WTC11 (cell line): ENCODE measurements at regions not wholly inside any gene's neighbourhood (a gene's known extent, or its start where the extent isn't known, plus 50 kb on each side); places are given as distances from the start of the nearest gene placed in this dataset.

ENCODE experiments used
- ATAC-seq: fragments of 200-7000 bp; cut with Tn5 transposase; 2 replicates; pipeline ENCODE4 v1.10.0; 2021; ENCODE audit warnings: mild to moderate bottlenecking, moderate library complexity
- CTCF ChIA-PET: fragments of 300-600 bp; sonication (Branson Sonifier 250); formaldehyde crosslinking; loops from one replicate; lab custom pipeline; 2021; ENCODE audit warnings: antibody characterized with exemption; lab: Charles Lee
- POLR2A ChIA-PET: fragments of 350-600 bp; sonication (Branson Sonifier 250); formaldehyde crosslinking; loops from one replicate; lab custom pipeline; 2021; ENCODE audit warnings: antibody characterized with exemption; lab: Charles Lee
- DNase-seq: peaks from one replicate; pipeline ENCODE4 v3.0.0; 2021; ENCODE audit warnings: low spot score
- H3K27ac Mint-ChIP-seq: 2 replicates; pipeline ENCODE4 v1.8.0; 2021; ENCODE audit warnings: mixed read lengths
- H3K27me3 Mint-ChIP-seq: 2 replicates; pipeline ENCODE4 v1.8.0; 2021; ENCODE audit warnings: low read depth, mild to moderate bottlenecking, moderate library complexity, mixed read lengths
- H3K36me3 Mint-ChIP-seq: 2 replicates; pipeline ENCODE4 v1.8.0; 2021; ENCODE audit warnings: mixed read lengths
- H3K4me1 Mint-ChIP-seq: 2 replicates; pipeline ENCODE4 v1.8.0; 2022; ENCODE audit warnings: mixed read lengths
- H3K4me3 Mint-ChIP-seq: 2 replicates; pipeline ENCODE4 v1.8.0; 2021; ENCODE audit warnings: mild to moderate bottlenecking, moderate library complexity, mixed read lengths
- H3K9me3 Mint-ChIP-seq: 2 replicates; pipeline ENCODE4 v1.8.0; 2021; ENCODE audit warnings: mixed read lengths
- ATF6 ChIP-seq: sonication (generic); formaldehyde crosslinking; IDR thresholded peaks from 2 replicates; pipeline ENCODE4 v1.8.1; 2023; ENCODE audit warnings: mild to moderate bottlenecking, missing genetic modification reagents
- CBFB ChIP-seq: sonication (generic); formaldehyde crosslinking; IDR thresholded peaks from 2 replicates; pipeline ENCODE4 v1.8.1; 2022; ENCODE audit warnings: mild to moderate bottlenecking, low read depth, missing genetic modification reagents
- EMX1 ChIP-seq: fragments of 250-450 bp; sonication (Bioruptor Pico); IDR thresholded peaks from 2 replicates; pipeline ENCODE4 v1.8.0; 2021; ENCODE audit warnings: mild to moderate bottlenecking
- HMGXB4 ChIP-seq: sonication (generic); formaldehyde crosslinking; IDR thresholded peaks from 2 replicates; pipeline ENCODE4 v1.8.1; 2023; ENCODE audit warnings: mild to moderate bottlenecking, moderate library complexity, missing genetic modification reagents
- KAT7 ChIP-seq: sonication (generic); formaldehyde crosslinking; IDR thresholded peaks from 2 replicates; pipeline ENCODE4 v1.8.1; 2023; ENCODE audit warnings: missing genetic modification reagents, mild to moderate bottlenecking, borderline replicate concordance
- MLX ChIP-seq: sonication (generic); formaldehyde crosslinking; IDR thresholded peaks from 2 replicates; pipeline ENCODE4 v1.8.1; 2023; ENCODE audit warnings: mild to moderate bottlenecking, missing genetic modification reagents, moderate library complexity
- NR3C1 ChIP-seq: sonication (generic); formaldehyde crosslinking; conservative IDR thresholded peaks from 2 replicates; pipeline ENCODE4 v1.8.1; 2023; ENCODE audit warnings: low read depth, mild to moderate bottlenecking, missing genetic modification reagents
- OVOL2 ChIP-seq: fragments of 250-450 bp; sonication (Bioruptor Pico); IDR thresholded peaks from 2 replicates; pipeline ENCODE4 v1.9.0; 2021; ENCODE audit warnings: mild to moderate bottlenecking, borderline replicate concordance
- RORB ChIP-seq: fragments of 250-450 bp; sonication (Bioruptor Pico); IDR thresholded peaks from 2 replicates; pipeline ENCODE4 v1.9.0; 2021; ENCODE audit warnings: mild to moderate bottlenecking
- SMAD4 ChIP-seq: sonication (generic); formaldehyde crosslinking; IDR thresholded peaks from 2 replicates; pipeline ENCODE4 v1.8.0; 2022; ENCODE audit warnings: mild to moderate bottlenecking, missing genetic modification reagents
- SP1 ChIP-seq: sonication (generic); formaldehyde crosslinking; conservative IDR thresholded peaks from 2 replicates; pipeline ENCODE4 v1.8.1; 2022; ENCODE audit warnings: missing genetic modification reagents
- TEAD1 ChIP-seq: sonication (generic); formaldehyde crosslinking; IDR thresholded peaks from 2 replicates; pipeline ENCODE4 v1.8.0; 2022; ENCODE audit warnings: mild to moderate bottlenecking, missing genetic modification reagents
- TP53 ChIP-seq: sonication (generic); formaldehyde crosslinking; IDR thresholded peaks from 2 replicates; pipeline ENCODE4 v1.8.1; 2023; ENCODE audit warnings: mild to moderate bottlenecking, missing genetic modification reagents
- ZMAT4 ChIP-seq: fragments of 250-450 bp; sonication (Bioruptor Pico); IDR thresholded peaks from 2 replicates; pipeline ENCODE4 v1.9.0; 2021; ENCODE audit warnings: mild to moderate bottlenecking
- ZNF121 ChIP-seq: sonication (generic); formaldehyde crosslinking; IDR thresholded peaks from 2 replicates; pipeline ENCODE4 v1.8.0; 2023; ENCODE audit warnings: missing genetic modification reagents
- ZNF138 ChIP-seq: sonication (generic); formaldehyde crosslinking; conservative IDR thresholded peaks from 2 replicates; pipeline ENCODE4 v1.8.1; 2022; ENCODE audit warnings: mild to moderate bottlenecking, moderate library complexity, missing genetic modification reagents
- ZNF423 ChIP-seq: fragments of 250-450 bp; sonication (Bioruptor Pico); IDR thresholded peaks from 2 replicates; pipeline ENCODE4 v2.1.2; 2022; ENCODE audit warnings: mild to moderate bottlenecking, moderate library complexity
- ZNF671 ChIP-seq: fragments of 250-450 bp; sonication (Bioruptor Pico); IDR thresholded peaks from 2 replicates; pipeline ENCODE4 v1.8.0; 2021; ENCODE audit warnings: mild to moderate bottlenecking
- TF ChIP-seq, protein P1 (sequence below): sonication (generic); formaldehyde crosslinking; IDR thresholded peaks from 2 replicates; pipeline ENCODE4 v1.8.0; 2022; ENCODE audit warnings: mild to moderate bottlenecking, missing genetic modification reagents
- TF ChIP-seq, protein P2 (sequence below): sonication (generic); formaldehyde crosslinking; IDR thresholded peaks from 2 replicates; pipeline ENCODE4 v1.8.1; 2022; ENCODE audit warnings: low read depth, mild to moderate bottlenecking, moderate library complexity, missing genetic modification reagents, borderline replicate concordance
- TF ChIP-seq, protein P3 (sequence below): sonication (generic); formaldehyde crosslinking; conservative IDR thresholded peaks from 2 replicates; pipeline ENCODE4 v1.8.1; 2023; ENCODE audit warnings: mild to moderate bottlenecking, low read depth, missing genetic modification reagents, moderate library complexity

GRCh38 chr12:84706374-84706773 lies 206.2 kb downstream of the SLC6A15 start (continued):
- TF ChIP-seq NR3C1 (CRISPR knock-in tag) = no peak
- no peak for TF ChIP-seq RORB (CRISPR knock-in tag)
- TF ChIP-seq ZMAT4 (CRISPR knock-in tag) = no peak
- no peak for TF ChIP-seq ZNF671 (CRISPR knock-in tag)
- no peak for TF ChIP-seq EMX1 (CRISPR knock-in tag)
- no peak for TF ChIP-seq TEAD1 (CRISPR knock-in tag)
- TF ChIP-seq, protein P1, sequence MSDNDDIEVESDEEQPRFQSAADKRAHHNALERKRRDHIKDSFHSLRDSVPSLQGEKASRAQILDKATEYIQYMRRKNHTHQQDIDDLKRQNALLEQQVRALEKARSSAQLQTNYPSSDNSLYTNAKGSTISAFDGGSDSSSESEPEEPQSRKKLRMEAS (CRISPR knock-in tag) = no peak
- no peak for TF ChIP-seq SP1 (CRISPR knock-in tag)
- TF ChIP-seq CBFB (CRISPR knock-in tag) = no peak
- no peak for TF ChIP-seq ZNF423 (CRISPR knock-in tag)
- TF ChIP-seq, all 79 proteins: peak for 0

DNA sequence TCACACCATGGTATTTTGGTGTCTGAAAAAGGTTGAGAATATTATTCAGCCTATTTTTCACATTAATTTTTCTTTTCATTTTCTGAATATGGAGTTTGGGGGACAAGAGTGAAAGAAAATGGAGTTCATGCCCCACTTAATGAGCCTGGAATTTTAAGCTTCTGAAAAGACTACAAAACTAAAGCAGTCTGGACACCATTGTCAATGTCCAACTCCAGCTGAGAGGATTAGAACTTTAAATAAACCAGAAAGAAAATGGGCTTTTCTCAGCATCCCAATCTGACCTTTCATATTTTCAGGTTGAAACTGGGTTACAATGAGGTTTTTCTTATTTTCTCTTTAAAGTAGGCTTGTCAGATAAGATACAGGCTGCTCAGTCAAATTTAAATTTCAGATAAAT lies 207.7 kb downstream of the SLC6A15 start:
- Mint-ChIP-seq H3K27ac (no peak overlapping the region), H3K4me3 (no peak overlapping the region), H3K9me3 (no peaks in the 10 kb centered on the region), H3K27me3 (no peaks in the 10 kb centered on the region; the same call in 1 of the 2 replicates), H3K4me1 (peaks cover 32% of the 10 kb centered on the region), H3K36me3 (no peaks in the 10 kb centered on the region)
- no peak for TF ChIP-seq RORB (CRISPR knock-in tag)
- TF ChIP-seq KAT7 (CRISPR knock-in tag) = no peak
- ATAC-seq = no peak
- ChIA-PET CTCF (no interaction called here), POLR2A (no interaction called here)
- DNase-seq = no peak

DNA sequence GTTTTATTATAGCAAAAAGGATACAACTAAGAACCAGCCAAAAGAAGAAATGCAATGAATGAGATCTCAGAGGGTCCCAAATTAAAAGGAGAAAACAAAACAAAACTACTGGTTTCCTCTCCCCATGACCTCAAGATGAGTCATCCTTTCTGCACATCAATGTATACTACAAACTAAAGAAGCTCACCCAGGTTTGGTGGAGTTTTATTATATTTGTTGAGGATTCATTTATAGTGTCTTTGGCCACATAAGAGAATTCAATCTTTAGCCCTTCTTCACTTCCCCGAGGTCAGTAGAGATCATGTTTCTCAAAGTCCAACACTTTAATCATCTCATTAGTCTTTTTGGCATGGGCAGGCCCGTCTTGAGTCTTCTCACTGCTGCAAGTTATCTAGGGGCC lies 210.6 kb downstream of the SLC6A15 start:
- Mint-ChIP-seq H3K9me3 (no peaks in the 10 kb centered on the region), H3K27ac (no peak overlapping the region), H3K4me1 (peaks cover 48% of the 10 kb centered on the region), H3K4me3 (no peak overlapping the region), H3K27me3 (no peaks in the 10 kb centered on the region; the same call in 1 of the 2 replicates), H3K36me3 (no peaks in the 10 kb centered on the region)
- POLR2A ChIA-PET = no interaction called here
- no peak for TF ChIP-seq ATF6 (CRISPR knock-in tag)
- no peak for TF ChIP-seq TP53 (CRISPR knock-in tag)
- TF ChIP-seq MLX (CRISPR knock-in tag) = no peak
- no peak for TF ChIP-seq SMAD4 (CRISPR knock-in tag)
- no peak for TF ChIP-seq ZNF121 (CRISPR knock-in tag)
- no peak for TF ChIP-seq OVOL2 (CRISPR knock-in tag)
- TF ChIP-seq, protein P2, sequence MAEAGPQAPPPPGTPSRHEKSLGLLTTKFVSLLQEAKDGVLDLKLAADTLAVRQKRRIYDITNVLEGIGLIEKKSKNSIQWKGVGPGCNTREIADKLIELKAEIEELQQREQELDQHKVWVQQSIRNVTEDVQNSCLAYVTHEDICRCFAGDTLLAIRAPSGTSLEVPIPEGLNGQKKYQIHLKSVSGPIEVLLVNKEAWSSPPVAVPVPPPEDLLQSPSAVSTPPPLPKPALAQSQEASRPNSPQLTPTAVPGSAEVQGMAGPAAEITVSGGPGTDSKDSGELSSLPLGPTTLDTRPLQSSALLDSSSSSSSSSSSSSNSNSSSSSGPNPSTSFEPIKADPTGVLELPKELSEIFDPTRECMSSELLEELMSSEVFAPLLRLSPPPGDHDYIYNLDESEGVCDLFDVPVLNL (CRISPR knock-in tag) = no peak
- TF ChIP-seq ZNF138 = no peak
- CTCF ChIA-PET = no interaction called here
- no peak for DNase-seq
- no peak for ATAC-seq

DNA sequence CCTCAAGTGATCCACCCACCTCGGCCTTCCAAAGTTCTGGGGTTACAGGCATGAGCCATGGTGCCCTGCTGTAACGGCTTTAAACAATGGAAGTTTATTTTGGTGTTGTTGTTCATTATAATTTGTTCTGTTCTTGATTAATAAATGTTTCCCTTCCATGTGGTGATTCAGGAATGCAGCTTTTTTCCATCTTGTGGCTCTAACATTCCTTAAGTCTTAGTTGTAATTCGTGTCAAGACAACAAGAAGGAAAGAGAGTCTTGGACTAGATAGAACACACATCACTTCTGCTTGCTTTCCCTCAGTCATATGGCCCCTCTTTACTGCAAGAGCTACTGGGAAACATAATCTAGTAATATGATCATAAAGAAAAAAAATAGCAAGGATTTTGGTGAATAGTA lies 211.6 kb downstream of the SLC6A15 start:
- Mint-ChIP-seq H3K9me3 (no peaks in the 10 kb centered on the region), H3K4me3 (no peak overlapping the region), H3K27ac (no peak overlapping the region), H3K27me3 (no peaks in the 10 kb centered on the region; the same call in 1 of the 2 replicates), H3K4me1 (peaks cover 50% of the 10 kb centered on the region), H3K36me3 (no peaks in the 10 kb centered on the region)
- ChIA-PET CTCF (no interaction called here), POLR2A (interaction anchor here (0.7 kb wide), 1 partner anchor 791 kb away, joined by 3 read pairs; no protein-coding TSS in a partner anchor)
- DNase-seq (no peak), ATAC-seq (no peak)
- TF ChIP-seq, protein P3, sequence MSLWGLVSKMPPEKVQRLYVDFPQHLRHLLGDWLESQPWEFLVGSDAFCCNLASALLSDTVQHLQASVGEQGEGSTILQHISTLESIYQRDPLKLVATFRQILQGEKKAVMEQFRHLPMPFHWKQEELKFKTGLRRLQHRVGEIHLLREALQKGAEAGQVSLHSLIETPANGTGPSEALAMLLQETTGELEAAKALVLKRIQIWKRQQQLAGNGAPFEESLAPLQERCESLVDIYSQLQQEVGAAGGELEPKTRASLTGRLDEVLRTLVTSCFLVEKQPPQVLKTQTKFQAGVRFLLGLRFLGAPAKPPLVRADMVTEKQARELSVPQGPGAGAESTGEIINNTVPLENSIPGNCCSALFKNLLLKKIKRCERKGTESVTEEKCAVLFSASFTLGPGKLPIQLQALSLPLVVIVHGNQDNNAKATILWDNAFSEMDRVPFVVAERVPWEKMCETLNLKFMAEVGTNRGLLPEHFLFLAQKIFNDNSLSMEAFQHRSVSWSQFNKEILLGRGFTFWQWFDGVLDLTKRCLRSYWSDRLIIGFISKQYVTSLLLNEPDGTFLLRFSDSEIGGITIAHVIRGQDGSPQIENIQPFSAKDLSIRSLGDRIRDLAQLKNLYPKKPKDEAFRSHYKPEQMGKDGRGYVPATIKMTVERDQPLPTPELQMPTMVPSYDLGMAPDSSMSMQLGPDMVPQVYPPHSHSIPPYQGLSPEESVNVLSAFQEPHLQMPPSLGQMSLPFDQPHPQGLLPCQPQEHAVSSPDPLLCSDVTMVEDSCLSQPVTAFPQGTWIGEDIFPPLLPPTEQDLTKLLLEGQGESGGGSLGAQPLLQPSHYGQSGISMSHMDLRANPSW (CRISPR knock-in tag) = no peak
- TF ChIP-seq HMGXB4 (CRISPR knock-in tag) = no peak
